Bone marrow (tissue), 2 donors: ENCODE measurements at regions not wholly inside any gene's neighbourhood (a gene's known extent, or its start where the extent isn't known, plus 50 kb on each side); places are given as distances from the start of the nearest gene placed in this dataset.
"Not testable (repeated sequence)": the region's sequence is repeated elsewhere in the genome, so short reads cannot be mapped to it uniquely, and the experiment has no call there.

Experiments
- DNase-seq, 2 donors: peaks; one replicate each; lab custom pipeline; 2025; lab: John Stamatoyannopoulos, UW

- not testable (repeated sequence) for DNase-seq
Observed at GRCh38 chr5:106979178-106979577, 691.6 kb downstream of the EFNA5 start.

DNA sequence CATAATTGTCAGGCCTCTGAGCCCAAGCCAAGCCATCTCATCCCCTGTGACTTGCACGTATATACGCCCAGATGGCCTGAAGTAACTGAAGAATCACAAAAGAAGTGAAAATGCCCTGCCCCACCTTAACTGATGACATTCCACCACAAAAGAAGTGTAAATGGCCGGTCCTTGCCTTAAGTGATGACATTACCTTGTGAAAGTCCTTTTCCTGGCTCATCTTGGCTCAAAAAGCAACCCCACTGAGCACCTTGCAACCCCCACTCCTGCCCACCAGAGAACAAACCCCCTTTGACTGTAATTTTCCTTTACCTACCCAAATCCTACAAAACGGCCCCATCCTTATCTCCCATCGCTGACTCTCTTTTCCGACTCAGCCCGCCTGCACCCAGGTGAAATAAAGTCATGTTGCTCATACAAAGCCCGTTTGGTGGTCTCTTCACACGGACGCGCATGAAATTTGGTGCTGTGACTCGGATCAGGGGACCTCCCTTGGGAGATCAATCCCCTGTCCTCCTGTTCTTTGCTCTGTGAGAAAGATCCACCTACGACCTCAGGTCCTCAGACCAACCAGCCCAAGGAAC, 692.1 kb downstream of the EFNA5 start:
- DNase-seq: not testable (repeated sequence)

GRCh38 chr5:106976363-106976762, 694.4 kb downstream of the EFNA5 start:
- DNase-seq: no peak

- no peak for DNase-seq
Observed at GRCh38 chr5:106974272-106974671, 696.5 kb downstream of the EFNA5 start.

DNA sequence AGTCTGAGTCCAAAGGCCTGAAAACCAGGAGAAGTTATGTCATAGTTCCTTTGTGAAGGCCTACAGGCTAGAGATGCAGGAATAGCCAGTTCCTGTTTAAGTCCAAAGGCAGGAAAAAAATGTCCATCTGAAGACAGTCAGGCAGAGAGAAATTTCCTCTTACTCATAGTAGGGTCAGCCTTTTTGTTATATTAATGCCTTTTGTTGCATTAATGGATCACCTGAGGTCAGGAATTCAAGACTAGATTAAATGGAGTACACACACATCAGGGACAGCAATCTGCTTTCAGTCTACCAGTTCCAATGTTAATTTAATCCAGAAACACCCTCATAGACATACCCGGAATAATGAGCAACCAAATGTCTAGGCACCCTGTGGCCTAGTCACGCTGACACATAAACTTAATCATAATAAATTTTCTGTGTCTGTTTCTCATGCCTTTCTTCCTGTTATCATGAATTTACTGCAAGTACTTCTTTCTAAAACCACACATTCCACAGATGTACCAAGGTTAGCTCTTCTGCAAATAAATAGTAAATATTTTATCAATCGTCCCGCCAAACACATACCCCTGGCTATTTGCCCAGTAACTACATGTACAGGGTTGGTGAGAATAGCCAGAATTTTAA, 703.9 kb downstream of the EFNA5 start:
- DNase-seq: no peak

- no peak for DNase-seq
Observed at GRCh38 chr5:106964132-106964531, 706.6 kb downstream of the EFNA5 start.

DNA sequence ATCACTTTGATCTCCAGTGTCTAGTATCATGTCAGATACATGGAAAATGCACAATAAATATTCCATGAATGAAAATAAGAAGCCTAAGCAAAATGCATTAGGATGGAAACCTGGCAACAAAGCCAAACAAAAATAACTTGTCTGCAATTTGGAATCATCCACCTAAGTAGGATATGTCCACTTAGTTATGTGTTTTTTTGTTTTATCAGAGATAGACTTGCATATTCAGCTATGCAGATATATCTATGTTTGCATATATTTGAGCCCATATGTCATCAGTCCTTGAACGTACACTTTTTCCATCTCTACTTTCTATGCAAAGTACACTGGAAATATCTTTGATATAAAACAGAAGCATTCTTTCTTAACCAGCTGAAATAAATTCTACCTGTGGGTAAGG, 707.1 kb downstream of the EFNA5 start:
- DNase-seq: no peak

DNA sequence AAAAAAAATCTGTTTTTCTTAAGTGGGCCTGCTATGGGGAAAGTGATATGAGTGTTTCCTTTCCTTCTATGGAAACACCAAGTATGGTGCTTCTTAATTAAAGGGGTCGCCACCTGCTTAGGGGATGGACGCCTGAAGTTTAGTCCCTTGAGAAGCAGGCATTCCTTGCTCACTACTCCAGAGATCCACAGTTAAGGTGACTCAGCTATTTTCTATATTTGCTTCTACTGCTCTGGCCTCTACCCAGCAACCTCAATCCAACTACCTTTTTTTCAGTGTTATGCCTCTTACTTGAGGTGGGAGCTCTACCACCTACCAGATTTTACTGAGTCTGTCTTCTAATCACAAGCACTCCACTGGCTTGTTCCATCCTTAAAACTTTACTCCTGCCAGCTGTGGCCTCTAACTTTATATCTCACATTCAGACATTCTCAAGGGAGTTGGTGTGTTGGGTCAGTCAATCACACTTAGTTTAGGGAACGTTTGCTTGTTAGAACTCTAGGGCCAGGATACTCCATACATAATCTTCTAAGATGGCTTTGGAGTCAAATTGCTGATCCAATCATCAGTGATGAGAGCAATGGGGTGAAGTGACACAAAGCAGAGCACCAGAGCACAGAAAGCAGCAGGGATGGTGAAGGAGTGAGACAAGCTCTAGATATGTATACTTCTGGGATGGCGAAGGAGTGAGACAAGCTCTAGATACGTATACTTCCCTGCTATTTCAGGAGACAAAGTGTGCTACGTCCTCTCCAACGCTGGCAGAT, 708.1 kb downstream of the EFNA5 start:
- no peak for DNase-seq

DNA sequence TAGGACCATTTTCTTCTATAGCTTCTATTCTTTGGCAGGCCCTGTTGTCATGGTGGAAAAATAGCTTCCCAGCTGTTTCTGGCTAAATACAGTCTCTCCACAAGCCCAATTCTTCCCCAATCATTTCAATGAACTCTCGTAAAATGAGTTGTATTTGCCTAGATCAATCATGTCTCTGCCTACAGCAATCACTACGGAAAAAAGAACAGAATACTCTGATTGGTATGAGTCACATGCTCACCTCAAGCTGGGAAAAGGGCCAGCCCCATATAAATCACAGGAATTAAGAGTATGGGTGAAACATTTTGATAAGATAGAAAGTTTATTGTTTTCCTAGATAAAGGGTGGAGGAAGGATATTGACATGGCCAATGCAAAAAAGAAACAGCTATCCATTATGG, 711.4 kb downstream of the EFNA5 start:
- no peak for DNase-seq

DNA sequence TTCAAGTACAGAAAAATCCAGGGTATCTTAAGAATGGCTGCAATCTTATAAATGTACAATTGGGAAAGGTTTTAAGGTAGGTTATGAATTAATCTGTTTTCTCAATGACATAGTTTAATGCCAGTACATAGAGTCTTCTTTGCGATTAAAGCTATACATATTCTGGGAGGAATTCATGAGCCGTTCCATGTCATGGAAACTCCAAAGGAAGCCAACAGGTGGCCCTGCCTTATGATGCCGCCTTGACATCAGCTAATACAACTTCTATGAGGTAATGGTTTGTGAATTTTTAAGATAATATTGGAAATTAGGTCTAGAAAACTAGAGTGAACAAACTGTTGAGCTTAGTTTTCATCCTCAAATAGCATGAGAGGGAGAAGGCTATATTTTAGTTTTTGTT, 713.4 kb downstream of the EFNA5 start:
- DNase-seq: no peak

- DNase-seq: no peak
Observed at GRCh38 chr5:106956886-106957285, 713.9 kb downstream of the EFNA5 start.

DNA sequence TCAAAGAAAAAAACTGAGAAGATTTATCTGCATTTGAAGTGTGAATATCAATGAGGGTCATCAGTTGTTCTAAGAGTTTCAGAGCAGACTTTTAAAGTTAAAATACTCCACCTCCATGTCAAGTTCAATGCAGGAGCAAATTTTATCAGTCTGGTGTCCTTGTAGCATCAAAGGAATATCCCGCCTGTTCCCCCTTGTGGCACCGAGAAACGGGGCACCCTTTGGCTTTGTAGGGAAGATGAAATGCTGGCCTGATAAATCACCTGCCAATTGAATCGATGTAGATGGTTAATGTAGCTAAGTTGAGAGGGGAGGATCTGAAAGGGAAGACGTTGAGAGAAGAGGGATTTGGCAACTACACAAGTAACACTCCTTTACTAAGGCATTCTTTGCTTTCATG, 714.5 kb downstream of the EFNA5 start:
- no peak for DNase-seq

GRCh38 chr5:106940986-106941385, 729.8 kb downstream of the EFNA5 start:
- no peak for DNase-seq

DNA sequence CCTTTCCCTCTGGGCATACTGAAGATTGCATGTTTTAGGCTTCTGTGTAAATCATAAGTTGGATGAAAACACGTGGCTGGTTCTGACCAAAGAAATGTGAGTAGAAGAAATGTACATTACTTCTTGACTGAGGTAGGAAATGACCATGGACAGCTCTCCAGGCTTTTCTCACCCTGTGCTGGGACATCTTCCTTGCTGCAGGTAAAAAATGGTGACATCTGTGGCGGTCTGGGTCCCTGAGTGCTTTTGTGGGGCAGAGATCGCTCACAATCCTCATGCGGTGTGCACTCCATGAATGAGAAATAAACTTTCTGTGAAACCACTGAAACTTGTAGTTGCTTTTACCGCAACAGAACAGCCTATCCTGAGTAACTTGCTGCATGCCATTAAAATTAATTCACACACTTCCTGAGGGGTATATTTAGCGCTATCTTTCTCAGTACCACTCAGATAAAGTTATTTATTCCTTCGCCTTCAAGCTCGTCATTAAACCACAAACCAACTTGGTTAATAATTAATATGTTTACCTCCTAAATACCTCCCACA, 730.4 kb downstream of the EFNA5 start:
- no peak for DNase-seq

DNA sequence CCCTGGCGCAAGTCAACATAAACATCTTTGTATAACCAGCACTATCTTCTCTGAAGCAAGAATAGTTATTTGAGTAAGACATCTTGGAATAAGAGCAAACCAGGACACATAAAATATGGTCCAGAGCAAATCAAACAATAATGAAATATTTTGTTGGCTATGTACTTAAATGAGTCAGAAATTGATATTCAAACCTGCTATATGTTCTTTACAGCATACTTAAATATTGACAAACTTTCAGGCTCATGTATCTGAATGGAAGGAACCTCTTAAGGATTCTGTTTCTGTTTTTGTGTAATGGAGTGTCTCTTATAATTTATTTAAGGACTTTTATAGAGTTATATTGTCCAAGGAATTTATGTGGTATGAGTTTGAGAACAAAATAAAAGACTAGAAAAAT, 747.3 kb downstream of the EFNA5 start:
- DNase-seq: no peak

- no peak for DNase-seq
Observed at GRCh38 chr5:106921567-106921966, 749.2 kb downstream of the EFNA5 start.

DNA sequence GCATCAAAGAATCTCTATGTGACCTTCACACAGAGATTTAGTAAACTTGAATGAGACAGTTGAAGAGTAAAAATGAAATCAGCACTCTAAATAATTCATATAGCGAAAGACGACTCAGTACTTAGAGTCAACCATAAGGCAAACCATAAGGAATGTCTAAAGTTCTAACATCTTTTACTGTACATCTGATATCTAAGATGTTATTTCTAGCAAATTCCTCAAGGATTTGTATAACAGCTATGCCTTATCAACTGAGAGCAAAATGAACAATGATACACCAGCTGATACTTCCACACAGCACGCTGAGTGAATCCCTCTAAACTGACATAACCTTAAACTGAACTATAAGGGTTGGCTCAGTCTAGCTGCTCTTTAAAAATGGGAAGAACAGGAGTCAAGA, 760.3 kb downstream of the EFNA5 start:
- no peak for DNase-seq

DNA sequence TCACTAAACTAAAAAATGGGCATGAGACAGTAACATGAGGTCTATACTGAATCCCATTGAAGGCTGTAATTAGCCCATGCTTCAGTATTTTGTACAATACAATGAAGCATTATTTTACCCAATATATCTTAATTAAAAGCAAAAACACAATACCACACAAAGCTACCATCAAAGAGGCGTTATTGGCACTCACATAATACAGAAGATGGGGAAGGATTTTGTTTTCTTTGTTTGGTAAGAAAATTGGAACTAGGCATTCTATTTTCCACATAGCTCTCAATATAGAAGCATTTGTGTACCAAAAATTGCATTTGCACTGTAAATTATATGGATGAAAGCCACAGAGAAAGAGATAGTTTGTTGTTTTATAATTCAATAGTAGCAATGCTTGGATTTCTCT, 761.0 kb downstream of the EFNA5 start:
- DNase-seq: no peak

DNA sequence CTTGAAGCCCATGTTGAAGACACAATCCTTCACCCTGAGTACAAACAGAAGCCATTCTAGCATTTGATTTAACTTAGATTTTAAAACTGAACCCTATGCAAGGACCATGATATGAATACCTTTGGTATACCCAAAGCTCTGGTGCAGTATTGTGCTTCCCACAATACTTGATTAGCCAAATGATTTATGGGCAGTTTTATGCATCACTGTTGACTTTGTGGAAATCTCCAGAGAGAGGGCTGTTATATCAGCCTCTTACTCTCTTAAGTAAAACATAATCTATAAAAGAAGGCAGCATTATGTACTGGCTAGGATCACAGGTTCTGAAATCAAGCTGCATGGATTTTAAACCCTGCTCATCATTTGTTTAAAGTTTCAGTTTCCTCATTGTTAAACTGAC, 762.8 kb downstream of the EFNA5 start:
- DNase-seq: no peak

- no peak for DNase-seq
Observed at GRCh38 chr5:106906199-106906598, 764.5 kb downstream of the EFNA5 start.

GRCh38 chr5:106894964-106895363, 775.8 kb downstream of the EFNA5 start:
- DNase-seq: no peak

DNA sequence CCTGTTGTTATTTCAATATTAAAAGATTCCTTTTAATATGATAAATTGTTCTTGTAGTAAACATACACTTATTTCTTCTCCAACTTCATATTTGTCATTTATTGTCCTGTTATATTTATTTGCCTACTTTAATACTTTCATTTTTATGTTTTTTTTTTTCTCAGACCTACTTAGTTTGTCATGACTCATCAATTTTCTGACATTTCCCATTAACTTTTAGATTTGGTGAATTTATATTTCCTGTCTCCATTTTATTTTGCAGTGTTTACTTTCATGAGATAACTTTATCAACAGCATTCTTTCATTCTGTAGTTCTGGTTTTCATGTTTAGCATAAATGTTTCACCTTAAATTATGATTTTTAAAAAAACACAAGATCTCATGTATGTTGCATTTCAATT, 788.7 kb downstream of the EFNA5 start:
- no peak for DNase-seq

DNA sequence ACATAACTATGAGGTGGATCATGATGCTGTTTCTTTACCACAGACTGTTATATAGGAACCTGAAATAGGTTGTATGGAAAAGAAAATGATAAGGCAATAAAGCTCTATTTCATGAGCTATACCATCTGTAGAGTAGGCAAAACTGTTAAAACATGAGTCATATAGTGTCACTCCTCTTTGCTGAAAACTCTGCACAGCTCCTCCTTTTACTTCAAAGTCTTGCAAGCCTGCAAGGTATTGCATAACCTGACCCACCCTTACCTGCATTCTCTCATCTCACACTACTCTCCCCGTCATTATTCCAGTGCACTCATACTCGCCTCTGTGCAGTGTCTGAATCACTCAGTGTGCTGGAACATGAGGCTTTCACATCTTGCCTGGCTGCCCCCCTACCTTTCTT, 790.1 kb downstream of the EFNA5 start:
- DNase-seq: no peak
